Midbrain (tissue), 1 donor: ENCODE measurements at regions not wholly inside any gene's neighbourhood (a gene's known extent, or its start where the extent isn't known, plus 50 kb on each side); places are given as distances from the start of the nearest gene placed in this dataset.
"Not testable (repeated sequence)": the region's sequence is repeated elsewhere in the genome, so short reads cannot be mapped to it uniquely, and the experiment has no call there.

Experiments used
- DNase-seq: peaks from one replicate; lab custom pipeline; 2025; lab: John Stamatoyannopoulos, UW

- DNase-seq: no peak
Measured at GRCh38 chr12:58069268-58069963, 128.0 kb downstream of the ATP23 start.

GRCh38 chr12:58071994-58072393, 130.6 kb downstream of the ATP23 start:
- no peak for DNase-seq

- no peak for DNase-seq
Measured at GRCh38 chr12:58074259-58074658, 132.9 kb downstream of the ATP23 start.

- DNase-seq: no peak
Measured at GRCh38 chr12:58079806-58080205, 138.4 kb downstream of the ATP23 start.

- DNase-seq: no peak
Measured at GRCh38 chr12:58081488-58081887, 140.1 kb downstream of the ATP23 start.

- no peak for DNase-seq
Measured at GRCh38 chr12:58082996-58083395, 141.6 kb downstream of the ATP23 start.

GRCh38 chr12:58086006-58086405, 144.6 kb downstream of the ATP23 start:
- no peak for DNase-seq

- DNase-seq: no peak
Measured at GRCh38 chr12:58086930-58087329, 145.6 kb downstream of the ATP23 start.

- no peak for DNase-seq
Measured at GRCh38 chr12:58087423-58088127, 146.2 kb downstream of the ATP23 start.

GRCh38 chr12:58089588-58089987, 148.2 kb downstream of the ATP23 start:
- DNase-seq: no peak

GRCh38 chr12:58090685-58091084, 149.3 kb downstream of the ATP23 start:
- no peak for DNase-seq

GRCh38 chr12:58095002-58095401, 153.6 kb downstream of the ATP23 start:
- no peak for DNase-seq

GRCh38 chr12:58097741-58098140, 156.4 kb downstream of the ATP23 start:
- DNase-seq: no peak

- DNase-seq: no peak
Measured at GRCh38 chr12:58099476-58099875, 158.1 kb downstream of the ATP23 start.

- no peak for DNase-seq
Measured at GRCh38 chr12:58104351-58104755, 163.0 kb downstream of the ATP23 start.

- no peak for DNase-seq
Measured at GRCh38 chr12:58105225-58106119, 164.1 kb downstream of the ATP23 start.

- peak; percentile 41 for DNase-seq
Measured at GRCh38 chr12:58106195-58106594, 164.8 kb downstream of the ATP23 start.

GRCh38 chr12:58117201-58117600, 175.8 kb downstream of the ATP23 start:
- DNase-seq: no peak

- no peak for DNase-seq
Measured at GRCh38 chr12:58117667-58118066, 176.3 kb downstream of the ATP23 start.

- DNase-seq: not testable (repeated sequence)
Measured at GRCh38 chr12:58125761-58126160, 184.4 kb downstream of the ATP23 start.

- DNase-seq: no peak
Measured at GRCh38 chr12:58131986-58132755, 190.8 kb downstream of the ATP23 start.

GRCh38 chr12:58138424-58138823, 197.1 kb downstream of the ATP23 start:
- DNase-seq: no peak
